Spleen (tissue), 7 donors: ENCODE measurements at regions not wholly inside any gene's neighbourhood (a gene's known extent, or its start where the extent isn't known, plus 50 kb on each side); places are given as distances from the start of the nearest gene placed in this dataset.

Source experiments
- CTCF ChIP-seq, 11 experiments: fragments of 200-600 bp in 7 of 11; fragments of 450-650 bp in 4 of 11; sonication (generic) in 4 of 11; IDR thresholded peaks in 8 of 11; conservative IDR thresholded peaks in 3 of 11; 1 replicate in 7 of 11; 2 replicates in 4 of 11; pipeline versions ENCODE4 v1.4.0 to v1.8.0; 2016 to 2021; ENCODE audit warnings: antibody characterized with exemption in 11 of 11, inconsistent platforms in 4 of 11, mild to moderate bottlenecking in 1 of 11
- POLR2A ChIP-seq, 3 donors: fragments of 450-650 bp; IDR thresholded peaks; one replicate each; pipeline ENCODE4 v1.5.1; 2017; ENCODE audit warnings: antibody characterized with exemption in 3 of 3, mild to moderate bottlenecking in 1 of 3
- donor health status: DM: no; HTN: no; CAD: no; lungs with moderate emphysema.
- donor health status: DM: no; HTN: no; CAD: no.
- donor health status: DM: no; HTN: no; CAD: no.

- TF ChIP-seq CTCF (IDR thresholded peaks at IDR 0.05 in 8 of 11, conservative IDR thresholded peaks at IDR 0.05 in 3 of 11) = no peak
- no peak for TF ChIP-seq POLR2A (IDR thresholded peaks at IDR 0.05)
Measured at GRCh38 chr6:105873211-105873704, 212.9 kb upstream of the PRDM1 start.
